Upper lobe of right lung (tissue), 1 donor: ENCODE measurements at regions not wholly inside any gene's neighbourhood (a gene's known extent, or its start where the extent isn't known, plus 50 kb on each side); places are given as distances from the start of the nearest gene placed in this dataset.
"Not testable (repeated sequence)": the region's sequence is repeated elsewhere in the genome, so short reads cannot be mapped to it uniquely, and the experiment has no call there.

ENCODE experiments used
- ATAC-seq: fragments of 200-7000 bp; cut with Tn5 transposase; one replicate; pipeline ENCODE4 v1.9.1; 2020; ENCODE audit warnings: mild to moderate bottlenecking, moderate library complexity
- DNase-seq: peaks from one replicate; pipeline ENCODE4 v3.0.0-alpha.2; 2020
- H3K27ac ChIP-seq: fragments of 200-600 bp; one replicate; pipeline ENCODE4 v1.8.0; 2022
- H3K27me3 ChIP-seq: fragments of 200-600 bp; one replicate; pipeline ENCODE4 v1.8.0; 2022; ENCODE audit warnings: mild to moderate bottlenecking
- H3K36me3 ChIP-seq: fragments of 200-600 bp; one replicate; pipeline ENCODE4 v1.8.0; 2022
- H3K4me1 ChIP-seq: fragments of 200-600 bp; one replicate; pipeline ENCODE4 v1.8.0; 2022
- H3K4me3 ChIP-seq: fragments of 200-600 bp; one replicate; pipeline ENCODE4 v1.8.0; 2022; ENCODE audit warnings: mild to moderate bottlenecking
- H3K9me3 ChIP-seq: fragments of 200-600 bp; one replicate; pipeline ENCODE4 v1.8.0; 2022
- intact Hi-C: fragments of 100-400 bp; cut with DNase I; formaldehyde crosslinking; loops from one replicate; pipeline ENCODE4 v1.11.0; 2022
- donor health status: DM: no; HTN: yes; CAD: no; lungs with severe emphysema.

DNA sequence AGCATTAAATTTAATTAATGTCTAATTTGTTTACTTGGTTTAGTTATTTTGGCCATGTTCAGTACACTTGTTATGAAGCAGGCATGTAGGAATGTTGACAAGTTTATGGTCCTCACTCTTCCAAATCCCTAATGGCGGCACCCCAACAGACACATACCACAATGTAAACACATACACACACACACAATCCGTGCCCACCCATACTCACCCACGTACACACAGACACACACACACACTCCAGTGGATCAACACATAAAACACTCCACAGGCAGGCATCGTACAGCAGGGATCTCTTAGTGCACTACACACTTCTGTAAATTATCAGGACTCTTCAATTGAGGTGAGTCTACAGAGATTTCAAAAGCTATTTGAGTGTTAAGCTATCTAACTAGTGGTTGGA is 767.5 kb downstream of the FOXD4L6 start:
- intact Hi-C loops, H3K27me3 ChIP-seq, ATAC-seq, H3K9me3 ChIP-seq, H3K4me3 ChIP-seq, H3K27ac ChIP-seq, H3K36me3 ChIP-seq, H3K4me1 ChIP-seq: not testable (repeated sequence)
- peak; percentile 10 for DNase-seq

DNA sequence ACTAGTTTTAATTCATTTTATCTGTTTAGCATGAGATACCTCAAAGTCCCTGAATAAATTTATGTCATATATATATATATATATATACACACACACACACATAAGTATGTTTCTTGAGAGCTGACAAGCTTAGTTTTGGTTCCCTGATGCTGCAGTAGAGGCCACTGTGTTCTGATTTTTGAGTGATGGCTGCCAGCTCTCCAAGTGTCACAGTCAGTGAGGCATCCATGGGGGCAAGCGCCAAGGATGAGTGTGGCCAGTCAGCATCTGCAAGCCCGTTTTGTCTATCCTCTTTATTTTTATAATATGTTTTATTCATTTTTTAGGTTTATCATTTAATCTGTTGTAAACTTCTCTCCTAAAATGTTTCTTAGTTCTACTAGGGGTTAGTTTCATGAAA is 797.5 kb downstream of the FOXD4L6 start:
- H3K4me1 ChIP-seq, intact Hi-C loops, H3K36me3 ChIP-seq, H3K9me3 ChIP-seq, H3K27me3 ChIP-seq, ATAC-seq, H3K27ac ChIP-seq, H3K4me3 ChIP-seq: not testable (repeated sequence)
- DNase-seq: peak; percentile 28

DNA sequence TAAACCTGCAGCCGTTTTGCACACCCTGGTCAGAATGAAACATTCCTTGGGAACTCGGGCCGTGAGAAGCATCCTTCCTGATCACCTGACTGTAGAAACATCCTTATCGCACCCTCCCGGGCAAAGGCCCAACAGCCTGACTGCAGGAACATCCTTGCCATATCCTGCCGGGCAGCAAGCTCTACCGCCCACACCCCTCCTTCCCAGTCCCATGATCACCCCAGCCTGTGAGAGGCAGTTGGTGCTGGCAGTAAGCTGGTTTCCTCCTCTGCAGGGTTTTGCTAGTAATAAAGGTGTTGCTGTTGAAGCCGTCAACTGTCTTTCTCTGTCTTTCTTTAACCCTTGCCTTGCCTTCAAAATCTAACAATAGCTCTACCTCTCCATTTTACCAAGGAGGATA is 799.6 kb downstream of the FOXD4L6 start:
- H3K27ac ChIP-seq, ATAC-seq, H3K4me3 ChIP-seq, intact Hi-C loops, H3K27me3 ChIP-seq, H3K4me1 ChIP-seq, H3K9me3 ChIP-seq, H3K36me3 ChIP-seq, DNase-seq: not testable (repeated sequence)

DNA sequence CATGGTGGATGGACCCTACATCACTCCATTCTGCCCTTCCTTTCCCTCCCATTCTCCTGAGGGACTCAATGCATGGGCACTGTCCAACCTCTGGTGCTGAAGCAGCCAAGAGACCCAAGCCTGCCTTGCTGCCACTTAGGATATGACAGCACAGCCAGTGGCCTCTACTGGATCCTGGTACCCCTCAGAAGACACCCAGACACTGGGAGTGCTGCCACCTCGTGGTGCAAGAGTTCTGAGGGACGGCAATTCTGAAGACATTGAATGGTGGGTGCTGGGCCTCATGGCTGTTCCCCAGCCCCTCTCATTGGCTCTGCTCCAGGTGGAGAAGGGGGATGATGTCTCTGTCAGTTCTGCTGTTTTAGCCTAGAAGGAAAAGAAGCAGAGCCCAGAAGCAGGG is 802.3 kb downstream of the FOXD4L6 start:
- intact Hi-C loops, H3K4me1 ChIP-seq, H3K4me3 ChIP-seq, H3K27me3 ChIP-seq, ATAC-seq, H3K36me3 ChIP-seq, DNase-seq, H3K27ac ChIP-seq, H3K9me3 ChIP-seq: not testable (repeated sequence)

DNA sequence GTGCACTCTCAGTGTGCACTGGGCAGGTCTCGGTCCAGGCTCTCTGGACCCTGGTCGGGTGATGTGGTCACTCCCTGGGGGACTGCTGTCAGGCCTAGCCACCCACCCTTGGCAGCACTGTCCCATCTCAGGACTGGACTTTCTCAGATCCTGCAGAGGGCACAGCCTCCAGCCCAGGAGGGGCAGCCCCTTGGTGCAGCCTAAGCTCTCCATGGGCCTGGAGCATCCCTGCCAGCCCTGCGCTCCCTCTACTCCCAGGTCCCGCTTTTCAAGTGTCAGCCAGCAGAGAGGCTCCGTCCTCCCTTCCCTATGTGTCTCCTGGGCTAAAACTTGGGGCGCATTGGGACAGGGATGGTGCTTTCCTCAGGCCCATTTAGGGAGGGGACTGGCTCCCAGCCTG is 805.8 kb downstream of the FOXD4L6 start:
- intact Hi-C loops, H3K9me3 ChIP-seq, H3K4me1 ChIP-seq, ATAC-seq, H3K36me3 ChIP-seq, H3K27ac ChIP-seq, H3K4me3 ChIP-seq, H3K27me3 ChIP-seq: not testable (repeated sequence)
- peak; percentile 60 for DNase-seq

DNA sequence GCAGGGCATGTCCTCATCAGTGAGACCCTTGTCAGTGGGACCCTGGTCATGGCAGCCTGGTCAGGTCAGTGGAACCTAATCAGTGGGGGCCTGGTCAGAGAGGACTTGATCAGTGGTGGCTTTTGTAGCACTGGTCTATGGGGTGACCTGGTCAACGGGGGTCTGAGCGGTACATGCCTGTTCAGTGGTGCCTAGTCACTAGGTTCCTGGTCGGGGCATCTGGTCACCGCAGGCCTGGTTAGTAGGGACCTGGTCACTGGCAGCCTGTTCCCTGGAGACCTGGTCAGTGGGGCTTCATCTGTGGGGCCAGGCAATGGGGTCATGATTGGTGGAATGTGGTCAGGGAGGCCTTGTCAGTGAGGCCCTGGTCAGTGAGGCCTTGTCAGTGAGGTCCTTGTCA is 806.6 kb downstream of the FOXD4L6 start:
- H3K9me3 ChIP-seq, DNase-seq, H3K4me3 ChIP-seq, intact Hi-C loops, H3K27ac ChIP-seq, H3K4me1 ChIP-seq, H3K36me3 ChIP-seq, H3K27me3 ChIP-seq: not testable (repeated sequence)
- peak; percentile 51 for ATAC-seq

DNA sequence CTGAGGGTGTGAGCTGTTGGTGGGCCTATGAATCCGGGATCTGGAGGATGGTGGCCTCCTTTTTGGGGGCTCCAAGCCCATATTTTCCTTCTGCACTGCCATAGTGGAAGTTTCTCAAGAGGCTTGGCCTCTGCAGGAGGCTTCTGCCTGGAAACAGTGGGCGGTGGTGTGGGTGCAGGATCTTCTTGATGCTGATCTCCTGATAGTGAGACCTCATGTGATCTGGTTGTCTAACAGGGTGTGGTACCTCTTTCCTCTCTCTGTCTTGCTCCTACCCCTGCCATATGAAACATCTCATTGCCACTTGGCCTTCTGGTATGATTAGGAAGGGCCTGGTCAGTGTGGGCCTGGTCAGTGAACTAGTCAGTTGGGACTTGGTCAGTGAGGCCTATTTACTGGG is 807.3 kb downstream of the FOXD4L6 start:
- ATAC-seq: peak; percentile 78
- H3K36me3 ChIP-seq, H3K9me3 ChIP-seq, intact Hi-C loops, H3K27ac ChIP-seq, H3K4me1 ChIP-seq, H3K27me3 ChIP-seq, H3K4me3 ChIP-seq, DNase-seq: not testable (repeated sequence)

DNA sequence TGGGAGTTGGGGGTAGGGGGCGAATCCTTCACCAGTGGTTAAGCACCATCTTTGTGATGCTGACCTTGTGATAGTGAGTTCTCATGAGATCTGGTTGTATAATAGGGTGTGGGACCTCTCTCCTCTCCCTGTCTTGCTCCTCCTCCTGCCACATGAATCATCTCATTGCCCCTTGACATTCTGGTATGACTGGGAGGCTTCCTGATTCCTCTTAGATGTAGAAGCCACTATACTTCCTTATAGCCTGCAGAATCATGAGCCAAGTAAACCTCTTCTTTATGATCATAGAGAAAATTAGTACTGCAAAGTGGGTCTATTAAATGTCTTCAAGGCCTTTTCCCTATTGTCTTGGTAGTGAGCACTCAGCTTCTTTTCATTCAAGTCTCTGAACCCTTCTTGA is 813.3 kb downstream of the FOXD4L6 start:
- H3K36me3 ChIP-seq, H3K27me3 ChIP-seq, H3K27ac ChIP-seq, H3K4me1 ChIP-seq, ATAC-seq, intact Hi-C loops, H3K4me3 ChIP-seq, DNase-seq, H3K9me3 ChIP-seq: not testable (repeated sequence)

DNA sequence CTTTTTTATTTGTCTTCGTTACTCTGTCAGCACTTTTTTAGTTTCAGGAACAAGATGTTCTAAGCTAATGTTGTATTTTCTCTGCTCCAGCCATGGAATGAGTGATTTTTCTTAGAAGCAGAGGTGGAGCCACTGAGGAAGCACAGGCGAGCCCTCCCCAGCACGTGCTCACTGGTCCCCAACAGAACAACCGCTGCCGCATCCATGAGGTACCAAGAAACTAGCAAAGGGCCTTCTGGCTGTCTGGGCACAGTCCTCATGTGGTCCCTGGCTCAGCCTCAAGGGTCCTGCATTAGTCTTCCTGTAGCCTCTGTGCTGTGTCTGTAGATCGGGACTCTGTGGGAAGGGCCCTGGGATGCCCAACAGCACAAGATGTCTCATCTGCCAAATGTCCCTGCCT is 838.5 kb downstream of the FOXD4L6 start:
- H3K9me3 ChIP-seq, H3K27ac ChIP-seq, ATAC-seq, intact Hi-C loops, H3K4me3 ChIP-seq, H3K27me3 ChIP-seq, H3K36me3 ChIP-seq, H3K4me1 ChIP-seq: not testable (repeated sequence)
- peak; percentile 29 for DNase-seq
